ENCODE measurements at regions not wholly inside any gene's neighbourhood (a gene's known extent, or its start where the extent isn't known, plus 50 kb on each side); places are given as distances from the start of the nearest gene placed in this dataset.

GRCh38 chr14:82029038-82029437, 495.4 kb upstream of the SEL1L start:
- TF ChIP-seq CTCF (IDR thresholded peaks at IDR 0.05; ENCODE audit: insufficient read depth, low read length), result no peak
- no peak for TF ChIP-seq SPI1 (IDR thresholded peaks at IDR 0.05; ENCODE audit: borderline replicate concordance, low read depth)
- TF ChIP-seq POLR2AphosphoS5 (IDR thresholded peaks at IDR 0.05; ENCODE audit: low read depth), result no peak
- TF ChIP-seq REST (IDR thresholded peaks at IDR 0.05; ENCODE audit: insufficient replicate concordance, low read depth), result no peak
